ENCODE measurements at regions not wholly inside any gene's neighbourhood (a gene's known extent, or its start where the extent isn't known, plus 50 kb on each side); places are given as distances from the start of the nearest gene placed in this dataset.
A peak's percentile ranks its signal among the peaks of the same experiment; 100 is the strongest.

DNA sequence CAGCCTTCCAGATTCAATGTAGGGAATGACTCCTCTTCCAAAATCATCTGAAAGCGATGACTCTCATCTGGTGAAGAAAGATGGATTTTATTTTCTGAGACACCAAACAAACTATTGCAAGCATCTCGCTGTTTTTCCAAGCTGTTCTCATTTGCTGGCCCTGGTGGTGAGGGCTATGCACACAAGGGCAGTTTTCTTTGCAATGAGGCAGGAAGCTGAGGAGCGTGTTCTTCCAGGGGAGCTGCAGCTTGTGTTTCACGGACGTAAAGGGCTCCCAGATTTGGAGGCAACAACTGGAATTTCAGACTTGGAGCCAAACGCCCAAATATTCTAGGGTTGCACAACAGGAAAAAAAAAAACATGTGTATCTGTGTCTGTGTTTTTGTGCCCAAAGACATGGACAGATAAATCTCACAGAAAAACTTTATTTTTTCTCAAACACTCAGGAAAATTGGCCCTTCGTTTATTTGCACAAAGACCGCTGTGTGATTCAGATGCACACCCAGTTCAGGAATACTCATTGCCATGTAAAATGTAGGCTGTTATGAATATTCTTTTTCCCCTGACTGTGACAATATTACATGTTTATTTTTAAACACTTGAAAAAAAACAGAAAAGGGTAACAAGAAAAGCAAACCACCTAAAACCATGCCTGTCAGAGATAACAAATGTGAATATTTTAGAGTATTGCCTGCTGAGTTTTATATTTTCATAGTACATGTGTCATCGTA lies 151.3 kb downstream of the GAS1 start:
- peak; percentile 89 for DNase-seq (ENCODE audit: low read depth)

GRCh38 chr9:86795047-86795442 lies 152.3 kb downstream of the GAS1 start:
- DNase-seq (ENCODE audit: low read depth), result no peak

GRCh38 chr9:86794391-86795046 lies 152.8 kb downstream of the GAS1 start:
- peak; percentile 49 for DNase-seq (ENCODE audit: low read depth)

DNA sequence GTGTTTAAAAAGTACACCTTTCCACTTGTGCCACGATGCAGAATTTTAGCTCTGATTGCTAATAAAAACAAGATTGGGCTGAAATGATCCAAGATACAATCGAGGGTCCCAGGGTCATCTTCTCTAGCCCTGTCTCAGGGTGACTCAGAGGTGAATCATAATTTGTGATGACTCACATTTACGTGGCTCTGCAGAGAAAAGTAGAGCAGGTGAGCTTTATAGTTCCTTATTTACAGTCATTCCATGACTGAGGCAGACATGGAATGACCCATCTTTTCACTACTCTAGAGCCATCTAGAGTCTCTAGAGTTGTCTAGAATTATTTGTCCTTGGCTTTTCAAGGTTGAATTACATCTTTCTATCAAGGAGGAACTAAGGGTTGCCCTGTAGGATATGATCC lies 155.2 kb downstream of the GAS1 start:
- no peak for DNase-seq (ENCODE audit: low read depth)

DNA sequence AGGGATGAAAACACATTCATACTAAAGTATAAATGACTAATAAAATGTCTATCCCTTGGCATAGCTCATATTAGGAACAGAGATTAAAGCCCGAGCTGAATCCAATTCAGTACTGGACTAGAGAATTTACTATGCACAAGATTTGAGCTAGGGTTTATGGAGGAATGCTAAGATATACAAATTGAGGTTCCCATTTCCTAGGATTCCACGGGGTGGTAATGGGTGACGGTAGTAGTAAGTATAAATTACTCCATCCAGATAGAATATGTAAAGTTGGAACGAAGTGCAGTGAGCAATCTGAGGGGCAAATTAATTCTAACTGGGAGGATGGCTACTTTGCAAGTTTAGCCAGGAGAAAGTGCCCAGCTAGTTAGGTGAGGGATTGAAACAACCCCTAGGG lies 156.5 kb downstream of the GAS1 start:
- no peak for DNase-seq (ENCODE audit: low read depth)

GRCh38 chr9:86788456-86788855 lies 158.8 kb downstream of the GAS1 start:
- DNase-seq (ENCODE audit: low read depth), result no peak

DNA sequence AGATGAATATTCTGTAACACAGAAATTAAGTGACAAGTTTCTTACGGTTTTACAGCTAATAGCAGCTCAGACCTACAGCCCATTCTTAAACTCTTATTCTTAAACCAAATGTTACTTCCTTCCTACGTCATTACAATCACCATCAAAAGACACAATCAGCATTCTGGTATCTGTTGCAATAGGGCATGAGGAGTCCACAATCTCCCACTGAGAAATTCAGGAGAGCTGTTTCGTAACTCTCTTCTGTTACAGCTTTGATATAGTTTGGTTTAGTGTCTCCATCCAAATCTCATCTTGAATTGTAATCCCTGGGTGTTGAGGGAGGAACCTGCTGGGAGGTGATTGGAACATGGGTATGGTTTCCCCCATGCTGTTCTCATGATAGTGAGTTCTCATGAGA lies 163.4 kb downstream of the GAS1 start:
- DNase-seq (ENCODE audit: low read depth), result peak; percentile 61

GRCh38 chr9:86782831-86783230 lies 164.5 kb downstream of the GAS1 start:
- DNase-seq (ENCODE audit: low read depth), result no peak

DNA sequence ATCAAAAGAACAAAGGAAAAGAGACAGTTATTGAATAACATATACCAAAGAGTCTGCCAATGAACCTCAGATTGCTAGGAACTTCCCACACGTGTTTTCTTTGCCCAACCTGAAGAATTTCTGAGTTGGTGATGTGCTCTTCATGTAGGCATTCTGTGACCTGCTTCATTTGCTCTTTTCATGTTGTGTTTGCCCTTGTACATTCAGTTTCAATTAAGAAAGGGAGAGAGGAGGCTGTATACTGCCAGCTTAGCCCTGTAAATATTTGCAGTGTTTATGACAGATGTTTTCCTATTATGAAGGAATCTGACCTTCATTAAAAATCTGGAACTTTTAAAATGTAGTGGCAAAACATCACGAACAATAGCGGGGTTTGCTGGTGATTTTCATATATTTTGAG lies 168.5 kb downstream of the GAS1 start:
- DNase-seq (ENCODE audit: low read depth), result no peak

DNA sequence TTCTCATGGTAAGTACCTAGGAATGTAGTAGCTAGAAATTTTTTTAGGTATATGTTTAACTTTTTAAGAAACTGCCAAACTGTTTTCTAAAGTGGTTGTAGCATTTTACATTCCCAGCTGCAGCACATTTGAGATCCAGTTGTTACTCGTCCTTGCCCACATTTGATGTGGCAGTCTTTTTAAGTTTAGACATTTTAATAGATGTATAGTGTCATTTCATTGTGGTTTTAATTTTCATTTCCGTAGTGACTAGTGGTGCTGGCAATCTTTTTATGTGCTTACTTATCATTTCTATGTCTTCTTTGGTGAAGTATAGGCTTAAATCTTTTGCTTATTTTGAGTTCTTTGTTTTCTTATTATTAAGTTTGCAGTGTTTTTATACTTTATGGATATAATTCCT lies 171.6 kb downstream of the GAS1 start:
- no peak for DNase-seq (ENCODE audit: low read depth)

GRCh38 chr9:86774116-86774515 lies 173.2 kb downstream of the GAS1 start:
- no peak for DNase-seq (ENCODE audit: low read depth)

- no peak for DNase-seq (ENCODE audit: low read depth)
These were observed 173.8 kb downstream of the GAS1 start for GRCh38 chr9:86773422-86773945.

- no peak for DNase-seq (ENCODE audit: low read depth)
These were observed 174.7 kb downstream of the GAS1 start for GRCh38 chr9:86772635-86772993.

GRCh38 chr9:86771941-86772634 lies 175.2 kb downstream of the GAS1 start:
- DNase-seq (ENCODE audit: low read depth), result no peak

DNA sequence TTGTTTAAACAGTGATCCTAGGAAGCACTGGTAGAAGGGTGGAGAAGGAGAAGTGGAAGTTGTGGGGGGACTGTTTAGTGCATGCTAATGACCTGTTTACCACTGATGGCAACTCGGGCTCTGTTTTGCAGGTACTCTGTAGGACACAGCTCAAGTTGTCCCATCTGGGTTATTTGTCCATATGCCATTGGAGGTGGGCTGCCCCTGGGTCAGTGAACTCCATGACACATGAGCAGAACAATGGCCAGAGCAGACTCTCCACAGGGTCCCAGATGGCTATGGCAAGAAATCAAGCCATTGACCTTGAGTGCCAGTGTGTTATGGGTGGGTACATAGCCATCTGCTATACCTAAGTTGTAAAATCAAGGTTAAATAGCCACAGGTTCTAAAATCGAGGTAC lies 175.9 kb downstream of the GAS1 start:
- no peak for DNase-seq (ENCODE audit: low read depth)

- DNase-seq (ENCODE audit: low read depth), result no peak
These were observed 178.6 kb downstream of the GAS1 start for GRCh38 chr9:86768709-86769108.

- DNase-seq (ENCODE audit: low read depth), result no peak
These were observed 179.3 kb downstream of the GAS1 start for GRCh38 chr9:86768020-86768419.

GRCh38 chr9:86767373-86767772 lies 179.9 kb downstream of the GAS1 start:
- no peak for DNase-seq (ENCODE audit: low read depth)

GRCh38 chr9:86766912-86767311 lies 180.4 kb downstream of the GAS1 start:
- DNase-seq (ENCODE audit: low read depth), result peak; percentile 81

- no peak for DNase-seq (ENCODE audit: low read depth)
These were observed 180.8 kb downstream of the GAS1 start for GRCh38 chr9:86766511-86766910.

DNA sequence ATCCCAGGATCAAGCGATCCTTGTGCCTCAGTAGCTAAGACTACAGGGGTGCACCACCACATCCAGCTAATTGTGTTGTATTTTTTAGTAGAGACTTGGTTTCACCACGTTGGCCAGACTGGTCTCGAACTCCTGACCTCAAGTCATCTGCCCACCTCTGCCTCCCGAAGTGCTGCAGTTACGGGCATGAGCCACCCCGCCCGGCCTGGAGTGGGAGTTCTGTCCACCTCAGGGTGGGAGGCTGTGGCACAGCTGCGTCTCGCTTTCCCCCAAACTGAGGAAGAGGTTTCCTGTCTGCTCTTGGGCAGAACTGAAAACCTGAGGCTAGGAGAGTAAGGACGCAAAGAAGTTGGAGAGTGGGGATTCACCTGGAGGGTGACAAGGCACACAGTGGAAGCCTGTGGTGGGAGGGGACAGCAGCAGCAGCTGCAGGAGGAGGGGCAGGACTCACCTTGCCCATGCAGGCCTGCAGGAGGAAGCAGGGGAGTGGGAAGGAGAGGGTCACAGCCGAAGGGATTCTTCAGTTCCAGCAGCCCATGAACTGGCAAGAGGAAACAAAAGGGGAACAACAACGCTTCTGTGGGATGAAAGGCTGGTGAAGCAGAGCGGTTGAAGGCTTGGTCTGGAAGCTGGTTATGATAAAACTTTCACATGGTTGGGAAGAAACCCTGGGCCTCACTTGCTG lies 181.4 kb downstream of the GAS1 start:
- no peak for DNase-seq (ENCODE audit: low read depth)

DNA sequence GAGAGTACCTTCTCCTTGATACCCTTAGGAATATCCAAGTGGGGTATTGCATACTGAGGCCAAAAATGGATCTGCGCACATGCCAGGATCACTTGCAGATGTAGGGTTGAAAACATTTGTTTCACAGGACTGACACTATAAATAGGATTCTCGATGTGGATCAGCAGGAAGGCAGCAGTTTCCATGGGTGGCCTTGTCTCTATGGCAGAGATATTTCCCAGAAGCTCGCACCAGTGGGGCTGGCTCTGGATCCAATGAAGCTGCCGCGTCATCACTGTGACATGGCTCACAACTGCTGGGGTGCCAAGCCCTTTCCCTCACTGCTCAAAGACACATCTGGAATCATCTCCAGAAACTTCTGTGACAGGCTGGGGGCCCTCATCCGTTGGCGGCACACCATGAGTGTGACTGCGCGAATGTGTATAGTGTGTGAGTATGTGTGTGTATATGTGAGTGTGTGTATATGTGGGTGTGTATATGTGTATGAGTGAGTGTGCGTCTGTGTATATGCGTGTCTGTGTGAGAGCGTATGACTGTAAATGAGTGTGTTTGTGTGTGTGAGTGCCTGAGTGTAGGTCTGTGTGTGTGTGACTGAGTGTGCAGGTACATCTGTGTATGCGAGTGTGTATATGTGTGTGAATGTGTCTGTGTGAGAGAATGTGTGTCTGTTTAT lies 182.5 kb downstream of the GAS1 start:
- no peak for DNase-seq (ENCODE audit: low read depth)

Data from GM04504 (cell line).